GM12878 (cell line): ENCODE measurements at regions not wholly inside any gene's neighbourhood (a gene's known extent, or its start where the extent isn't known, plus 50 kb on each side); places are given as distances from the start of the nearest gene placed in this dataset.

ENCODE experiments used
- ATAC-seq: fragments of 200-7000 bp; cut with Tn5 transposase; 3 replicates; pipeline ENCODE4 v1.9.1; 2020; ENCODE audit warnings: mild to moderate bottlenecking, moderate library complexity
- BruUV-seq: library from RNA; stranded (reverse); fragments of 400-500 nt; replicated peaks from 2 replicates; lab custom pipeline; 2021; lab: Mats Ljungman, UMichigan
- CTCF ChIA-PET: fragments of 300-600 bp; sonication (Branson Sonifier 250); formaldehyde crosslinking; extraction: SDS; loops from one replicate; lab custom pipeline; 2021; ENCODE audit warnings: inconsistent platforms; lab: Yijun Ruan, JAX
- POLR2A ChIA-PET: fragments of 350-600 bp; formaldehyde crosslinking; extraction: SDS; loops from one replicate; lab custom pipeline; 2021; ENCODE audit warnings: inconsistent platforms; lab: Charles Lee
- RAD21 ChIA-PET: fragments of 300-600 bp; sonication (Branson Sonifier 250); formaldehyde crosslinking; loops from one replicate; lab custom pipeline; 2023; ENCODE audit warnings: antibody characterized with exemption; ENCODE audit not compliant: unreplicated experiment; lab: Charles Lee
- SMC1A ChIA-PET: fragments of 300-600 bp; sonication (Branson Sonifier 250); formaldehyde crosslinking; loops from one replicate; lab custom pipeline; 2023; ENCODE audit not compliant: unreplicated experiment, uncharacterized antibody; lab: Charles Lee
- DNase-seq: peaks from one replicate; pipeline ENCODE4 v3.0.0-alpha.2; 2011; ENCODE audit warnings: low read depth, low spot score
- FAIRE-seq: peaks from 3 replicates; lab custom pipeline; 2011; peaks lifted over from hg19 to GRCh38; lab: Jason Lieb, UNC
- H2AFZ ChIP-seq: 2 replicates; pipeline ENCODE4 v1.6.0; 2011; ENCODE audit warnings: low read depth, low read length, control low read depth; ENCODE audit not compliant: control insufficient read depth
- H3K27ac ChIP-seq: 2 replicates; pipeline ENCODE4 v1.5.1; 2011; ENCODE audit warnings: control low read depth; ENCODE audit not compliant: control insufficient read depth, insufficient read depth
- H3K27me3 ChIP-seq, 2 experiments: replicated peaks in 1 of 2; 2 replicates each; pipeline versions ENCODE4 v1.6.0 to v1.6.1; 2011; ENCODE audit warnings: low read length in 1 of 2; ENCODE audit not compliant: control insufficient read depth in 2 of 2, insufficient read depth in 2 of 2
- H3K36me3 ChIP-seq, 2 experiments: 2 replicates each; pipeline ENCODE4 v1.5.1; 2011; ENCODE audit warnings: low read length in 1 of 2; ENCODE audit not compliant: control insufficient read depth in 2 of 2, insufficient read depth in 2 of 2
- H3K4me1 ChIP-seq: 2 replicates; pipeline ENCODE4 v1.6.1; 2011; ENCODE audit warnings: mild to moderate bottlenecking, low read length, moderate library complexity, mixed read lengths; ENCODE audit not compliant: control insufficient read depth, insufficient read depth
- H3K4me2 ChIP-seq: 2 replicates; pipeline ENCODE4 v1.6.0; 2011; ENCODE audit warnings: control low read depth; ENCODE audit not compliant: control insufficient read depth, insufficient read depth
- H3K4me3 ChIP-seq: fragments of 200-600 bp; sonication (generic); 2 replicates; pipeline ENCODE4 v1.5.1; 2016
- H3K79me2 ChIP-seq: 2 replicates; pipeline ENCODE4 v1.6.0; 2011; ENCODE audit warnings: low read length; ENCODE audit not compliant: control insufficient read depth, insufficient read depth
- H3K9ac ChIP-seq: 2 replicates; pipeline ENCODE4 v1.8.0; 2011; ENCODE audit warnings: low read length, control low read depth, mixed read lengths; ENCODE audit not compliant: control insufficient read depth, insufficient read depth
- H3K9me3 ChIP-seq: replicated peaks from 3 replicates; pipeline ENCODE4 v1.5.1; 2011; ENCODE audit warnings: mild to moderate bottlenecking, low read length; ENCODE audit not compliant: control insufficient read depth, insufficient read depth
- H4K20me1 ChIP-seq: 2 replicates; pipeline ENCODE4 v1.6.0; 2011; ENCODE audit not compliant: control insufficient read depth, insufficient read depth
- ASH2L ChIP-seq: fragments of 300-600, 200-600 bp; sonication (generic); IDR thresholded peaks from 2 replicates; pipeline ENCODE4 v1.6.1; 2017; ENCODE audit warnings: low read depth, mild to moderate bottlenecking, borderline replicate concordance
- ATF2 ChIP-seq: IDR thresholded peaks from 2 replicates; pipeline ENCODE4 v1.6.1; 2012; ENCODE audit warnings: low read length, inconsistent platforms
- CBX5 ChIP-seq: sonication (generic); IDR thresholded peaks from 2 replicates; pipeline ENCODE4 v1.6.1; 2016; ENCODE audit warnings: low read depth, moderate library complexity, mild to moderate bottlenecking, inconsistent platforms
- ESRRA ChIP-seq: IDR thresholded peaks from 2 replicates; pipeline ENCODE4 v1.6.1; 2012; ENCODE audit warnings: mild to moderate bottlenecking, low read length, improper control_type of control experiment
- MTA3 ChIP-seq: IDR thresholded peaks from 2 replicates; pipeline ENCODE4 v1.6.1; 2012; ENCODE audit warnings: low read length, inconsistent platforms, borderline replicate concordance
- MXI1 ChIP-seq: fragments of 150-350 bp; IDR thresholded peaks from 2 replicates; pipeline ENCODE4 v1.6.1; 2011; ENCODE audit warnings: low read depth, mild to moderate bottlenecking, inconsistent platforms, low read length, improper control_type of control experiment
- NR2C1 ChIP-seq: fragments of 450-650 bp; IDR thresholded peaks from 2 replicates; pipeline ENCODE4 v1.6.1; 2017; ENCODE audit warnings: antibody characterized with exemption, mild to moderate bottlenecking, moderate library complexity
- SMC3 ChIP-seq: IDR thresholded peaks from 2 replicates; pipeline ENCODE4 v1.6.1; 2011; ENCODE audit warnings: low read length, improper control_type of control experiment, borderline replicate concordance
- WGBS: methylation state at CpG from one replicate; pipeline ENCODE4 v1.1.6; 2016; ENCODE audit warnings: low lambda C conversion rate; ENCODE audit not compliant: insufficient replicate concordance, insufficient coverage; ENCODE audit errors: missing lambda C conversion rate; 5-methylcytosine and 5-hydroxymethylcytosine counted together
- in situ Hi-C: fragments of 300-500 bp; cut with MboI; formaldehyde crosslinking; loops from 9 replicates; pipeline ENCODE4 v1.14.3; 2018; ENCODE audit warnings: mixed read lengths
- intact Hi-C: fragments of 100-400 bp; cut with micrococcal nuclease; formaldehyde crosslinking; loops from one replicate; pipeline ENCODE4 v1.14.2; 2022; ENCODE audit not compliant: unreplicated experiment
- TF ChIP-seq, protein P1 (sequence below): IDR thresholded peaks from 2 replicates; pipeline ENCODE4 v1.6.1; 2011; ENCODE audit warnings: borderline replicate concordance, low read depth, mild to moderate bottlenecking, moderate library complexity, mixed read lengths, low read length; ENCODE audit not compliant: insufficient read depth; ENCODE audit errors: extremely low read length
- TF ChIP-seq, protein P2 (sequence below): fragments of 450-650 bp; IDR thresholded peaks from 2 replicates; pipeline ENCODE4 v1.6.1; 2017; ENCODE audit warnings: mild to moderate bottlenecking, moderate library complexity
- TF ChIP-seq, protein P3 (sequence below), 3 experiments: IDR thresholded peaks in 2 of 3; conservative IDR thresholded peaks in 1 of 3; 2 replicates each; pipeline ENCODE4 v1.5.1; 2011; ENCODE audit warnings: low read depth in 3 of 3, low read length in 3 of 3, mild to moderate bottlenecking in 3 of 3, control low read depth in 2 of 3, moderate library complexity in 2 of 3, inconsistent platforms in 1 of 3, mixed read lengths in 1 of 3; ENCODE audit not compliant: control insufficient read depth in 2 of 3, insufficient read depth in 1 of 3; ENCODE audit errors: extremely low read depth in 1 of 3

DNA sequence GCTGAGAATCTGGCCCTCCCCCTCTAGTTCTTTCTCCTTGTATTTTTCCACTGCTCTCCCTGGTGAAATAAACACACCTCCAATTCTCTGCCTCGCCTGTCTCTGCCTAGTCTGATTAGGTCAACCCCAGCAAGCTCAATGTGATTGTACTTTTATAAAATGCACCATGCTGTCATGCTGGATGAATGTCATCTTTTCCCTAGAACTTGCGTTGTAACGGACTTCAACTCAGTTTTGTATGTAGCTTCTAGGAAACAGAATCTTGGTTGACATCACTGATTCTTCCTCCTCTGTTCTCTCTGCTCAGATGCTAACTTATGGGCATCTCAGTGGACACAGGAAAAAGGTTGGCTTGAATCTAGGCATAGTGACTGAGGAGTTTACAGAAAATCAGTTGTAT lies 261.9 kb upstream of the ISX start (continued):
- TF ChIP-seq ASH2L, result no peak
- TF ChIP-seq, protein P1, sequence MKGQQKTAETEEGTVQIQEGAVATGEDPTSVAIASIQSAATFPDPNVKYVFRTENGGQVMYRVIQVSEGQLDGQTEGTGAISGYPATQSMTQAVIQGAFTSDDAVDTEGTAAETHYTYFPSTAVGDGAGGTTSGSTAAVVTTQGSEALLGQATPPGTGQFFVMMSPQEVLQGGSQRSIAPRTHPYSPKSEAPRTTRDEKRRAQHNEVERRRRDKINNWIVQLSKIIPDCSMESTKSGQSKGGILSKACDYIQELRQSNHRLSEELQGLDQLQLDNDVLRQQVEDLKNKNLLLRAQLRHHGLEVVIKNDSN, result no peak

DNA sequence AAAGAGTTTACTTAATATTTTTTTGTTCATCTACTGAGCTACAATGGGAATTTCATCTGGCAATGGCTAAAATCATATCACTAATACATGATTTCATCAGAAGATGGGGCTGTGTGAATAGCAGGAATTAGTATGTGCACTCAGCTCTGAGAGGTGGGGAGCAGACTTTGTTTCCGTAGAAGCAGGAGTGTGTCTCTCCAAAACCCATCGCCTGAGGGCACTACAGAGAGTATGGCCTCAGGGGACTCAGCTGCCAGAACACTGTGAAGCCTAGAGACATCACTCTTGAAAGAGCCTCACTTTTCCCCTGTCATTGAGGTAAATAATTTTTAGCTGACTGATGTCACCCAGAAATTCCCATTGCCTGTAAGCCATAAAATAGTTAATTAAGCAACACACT lies 261.4 kb upstream of the ISX start:
- TF ChIP-seq, protein P2, sequence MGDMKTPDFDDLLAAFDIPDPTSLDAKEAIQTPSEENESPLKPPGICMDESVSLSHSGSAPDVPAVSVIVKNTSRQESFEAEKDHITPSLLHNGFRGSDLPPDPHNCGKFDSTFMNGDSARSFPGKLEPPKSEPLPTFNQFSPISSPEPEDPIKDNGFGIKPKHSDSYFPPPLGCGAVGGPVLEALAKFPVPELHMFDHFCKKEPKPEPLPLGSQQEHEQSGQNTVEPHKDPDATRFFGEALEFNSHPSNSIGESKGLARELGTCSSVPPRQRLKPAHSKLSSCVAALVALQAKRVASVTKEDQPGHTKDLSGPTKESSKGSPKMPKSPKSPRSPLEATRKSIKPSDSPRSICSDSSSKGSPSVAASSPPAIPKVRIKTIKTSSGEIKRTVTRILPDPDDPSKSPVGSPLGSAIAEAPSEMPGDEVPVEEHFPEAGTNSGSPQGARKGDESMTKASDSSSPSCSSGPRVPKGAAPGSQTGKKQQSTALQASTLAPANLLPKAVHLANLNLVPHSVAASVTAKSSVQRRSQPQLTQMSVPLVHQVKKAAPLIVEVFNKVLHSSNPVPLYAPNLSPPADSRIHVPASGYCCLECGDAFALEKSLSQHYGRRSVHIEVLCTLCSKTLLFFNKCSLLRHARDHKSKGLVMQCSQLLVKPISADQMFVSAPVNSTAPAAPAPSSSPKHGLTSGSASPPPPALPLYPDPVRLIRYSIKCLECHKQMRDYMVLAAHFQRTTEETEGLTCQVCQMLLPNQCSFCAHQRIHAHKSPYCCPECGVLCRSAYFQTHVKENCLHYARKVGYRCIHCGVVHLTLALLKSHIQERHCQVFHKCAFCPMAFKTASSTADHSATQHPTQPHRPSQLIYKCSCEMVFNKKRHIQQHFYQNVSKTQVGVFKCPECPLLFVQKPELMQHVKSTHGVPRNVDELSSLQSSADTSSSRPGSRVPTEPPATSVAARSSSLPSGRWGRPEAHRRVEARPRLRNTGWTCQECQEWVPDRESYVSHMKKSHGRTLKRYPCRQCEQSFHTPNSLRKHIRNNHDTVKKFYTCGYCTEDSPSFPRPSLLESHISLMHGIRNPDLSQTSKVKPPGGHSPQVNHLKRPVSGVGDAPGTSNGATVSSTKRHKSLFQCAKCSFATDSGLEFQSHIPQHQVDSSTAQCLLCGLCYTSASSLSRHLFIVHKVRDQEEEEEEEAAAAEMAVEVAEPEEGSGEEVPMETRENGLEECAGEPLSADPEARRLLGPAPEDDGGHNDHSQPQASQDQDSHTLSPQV, result no peak
- TF ChIP-seq CBX5 (no peak), SMC3 (peak; percentile 39; the same call in 1 of the 2 replicates), NR2C1 (no peak), ESRRA (no peak), MTA3 (no peak), MXI1 (no peak), ATF2 (no peak)
- TF ChIP-seq, protein P3, sequence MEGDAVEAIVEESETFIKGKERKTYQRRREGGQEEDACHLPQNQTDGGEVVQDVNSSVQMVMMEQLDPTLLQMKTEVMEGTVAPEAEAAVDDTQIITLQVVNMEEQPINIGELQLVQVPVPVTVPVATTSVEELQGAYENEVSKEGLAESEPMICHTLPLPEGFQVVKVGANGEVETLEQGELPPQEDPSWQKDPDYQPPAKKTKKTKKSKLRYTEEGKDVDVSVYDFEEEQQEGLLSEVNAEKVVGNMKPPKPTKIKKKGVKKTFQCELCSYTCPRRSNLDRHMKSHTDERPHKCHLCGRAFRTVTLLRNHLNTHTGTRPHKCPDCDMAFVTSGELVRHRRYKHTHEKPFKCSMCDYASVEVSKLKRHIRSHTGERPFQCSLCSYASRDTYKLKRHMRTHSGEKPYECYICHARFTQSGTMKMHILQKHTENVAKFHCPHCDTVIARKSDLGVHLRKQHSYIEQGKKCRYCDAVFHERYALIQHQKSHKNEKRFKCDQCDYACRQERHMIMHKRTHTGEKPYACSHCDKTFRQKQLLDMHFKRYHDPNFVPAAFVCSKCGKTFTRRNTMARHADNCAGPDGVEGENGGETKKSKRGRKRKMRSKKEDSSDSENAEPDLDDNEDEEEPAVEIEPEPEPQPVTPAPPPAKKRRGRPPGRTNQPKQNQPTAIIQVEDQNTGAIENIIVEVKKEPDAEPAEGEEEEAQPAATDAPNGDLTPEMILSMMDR (IDR thresholded peaks at IDR 0.05 in 2 of 3, conservative IDR thresholded peaks at IDR 0.05 in 1 of 3; ENCODE audit: control insufficient read depth in 2 of 3, extremely low read depth in 1 of 3, insufficient read depth in 1 of 3, low read depth in 3 of 3, low read length in 3 of 3), result peak in 1 of 3 experiments; percentile 31; a peak in 1 of 6 replicates
- H3K4me2 ChIP-seq, result no peak overlapping the region
- FAIRE-seq (no peak), ATAC-seq (peak; percentile 58; the same call in 2 of the 3 replicates), DNase-seq (no peak)
- POLR2A ChIA-PET, result no interaction called here
- H3K4me1 ChIP-seq, result no peaks in the 10 kb centered on the region
- no peaks in the 10 kb centered on the region for H3K9me3 ChIP-seq
- CTCF ChIA-PET, result interaction anchor here (0.9 to 2.1 kb wide), 4 partner anchors 140 to 427 kb away, joined by 4 to 7 read pairs (median 5); no protein-coding TSS in a partner anchor
- SMC1A ChIA-PET, result interaction anchor here (0.7 kb wide), 2 partner anchors 8 to 228 kb away, joined by 3 to 5 read pairs; no protein-coding TSS in a partner anchor
- no peaks in the 10 kb centered on the region for H3K36me3 ChIP-seq
- intact Hi-C loops (loop anchor here (5.0 kb wide), 1 partner anchor 218 kb away; no protein-coding TSS in a partner anchor), in situ Hi-C loops (loop anchor here (10.0 kb wide), 1 partner anchor 350 kb away; no protein-coding TSS in a partner anchor)
- RAD21 ChIA-PET, result interaction anchor here (1.5 kb wide), 1 partner anchor 346 kb away, joined by 4 read pairs; no protein-coding TSS in a partner anchor
- H3K9ac ChIP-seq, result no peak overlapping the region
- no peak overlapping the region for H3K4me3 ChIP-seq
- H3K79me2 ChIP-seq, result no peaks in the 10 kb centered on the region
- no peak overlapping the region for H3K27ac ChIP-seq
- no peaks in the 10 kb centered on the region for H4K20me1 ChIP-seq
- no TSS peak for BruUV-seq
- H2AFZ ChIP-seq, result no peak overlapping the region
- WGBS, result 34% methylated on average over 2 of the region's 2 CpGs
- H3K27me3 ChIP-seq, result peaks cover 0 to 2% of the 10 kb centered on the region in 2 experiments; a peak in 1 of 4 replicates
